WTC11 (cell line): ENCODE measurements at regions not wholly inside any gene's neighbourhood (a gene's known extent, or its start where the extent isn't known, plus 50 kb on each side); places are given as distances from the start of the nearest gene placed in this dataset.

Experiments
- ATAC-seq: fragments of 200-7000 bp; cut with Tn5 transposase; 2 replicates; pipeline ENCODE4 v1.10.0; 2021; ENCODE audit warnings: mild to moderate bottlenecking, moderate library complexity
- CTCF ChIA-PET: fragments of 300-600 bp; sonication (Branson Sonifier 250); formaldehyde crosslinking; loops from one replicate; lab custom pipeline; 2021; ENCODE audit warnings: antibody characterized with exemption; lab: Charles Lee
- POLR2A ChIA-PET: fragments of 350-600 bp; sonication (Branson Sonifier 250); formaldehyde crosslinking; loops from one replicate; lab custom pipeline; 2021; ENCODE audit warnings: antibody characterized with exemption; lab: Charles Lee
- DNase-seq: peaks from one replicate; pipeline ENCODE4 v3.0.0; 2021; ENCODE audit warnings: low spot score
- H3K27ac Mint-ChIP-seq: 2 replicates; pipeline ENCODE4 v1.8.0; 2021; ENCODE audit warnings: mixed read lengths
- H3K27me3 Mint-ChIP-seq: 2 replicates; pipeline ENCODE4 v1.8.0; 2021; ENCODE audit warnings: low read depth, mild to moderate bottlenecking, moderate library complexity, mixed read lengths
- H3K36me3 Mint-ChIP-seq: 2 replicates; pipeline ENCODE4 v1.8.0; 2021; ENCODE audit warnings: mixed read lengths
- H3K4me1 Mint-ChIP-seq: 2 replicates; pipeline ENCODE4 v1.8.0; 2022; ENCODE audit warnings: mixed read lengths
- H3K4me3 Mint-ChIP-seq: 2 replicates; pipeline ENCODE4 v1.8.0; 2021; ENCODE audit warnings: mild to moderate bottlenecking, moderate library complexity, mixed read lengths
- H3K9me3 Mint-ChIP-seq: 2 replicates; pipeline ENCODE4 v1.8.0; 2021; ENCODE audit warnings: mixed read lengths
- ATF1 ChIP-seq: sonication (generic); formaldehyde crosslinking; IDR thresholded peaks from 2 replicates; pipeline ENCODE4 v1.8.1; 2023; ENCODE audit warnings: mild to moderate bottlenecking, moderate library complexity, missing genetic modification reagents
- CREB1 ChIP-seq: sonication (generic); formaldehyde crosslinking; IDR thresholded peaks from 2 replicates; pipeline ENCODE4 v1.8.0; 2023; ENCODE audit warnings: mild to moderate bottlenecking, missing genetic modification reagents
- GABPB1 ChIP-seq: sonication (generic); formaldehyde crosslinking; IDR thresholded peaks from 2 replicates; pipeline ENCODE4 v1.8.1; 2023; ENCODE audit warnings: mild to moderate bottlenecking, missing genetic modification reagents
- JAZF1 ChIP-seq: fragments of 250-450 bp; sonication (Bioruptor Pico); IDR thresholded peaks from 2 replicates; pipeline ENCODE4 v1.9.0; 2021; ENCODE audit warnings: moderate library complexity, mild to moderate bottlenecking, inconsistent platforms
- JUN ChIP-seq: sonication (generic); formaldehyde crosslinking; IDR thresholded peaks from 2 replicates; pipeline ENCODE4 v1.8.0; 2023; ENCODE audit warnings: mild to moderate bottlenecking, missing genetic modification reagents
- MYBL2 ChIP-seq: sonication (generic); formaldehyde crosslinking; IDR thresholded peaks from 2 replicates; pipeline ENCODE4 v1.8.1; 2023; ENCODE audit warnings: mild to moderate bottlenecking, moderate library complexity, missing genetic modification reagents
- NFYB ChIP-seq: sonication (generic); formaldehyde crosslinking; conservative IDR thresholded peaks from 2 replicates; pipeline ENCODE4 v1.8.0; 2022; ENCODE audit warnings: low read depth, missing genetic modification reagents
- NR3C1 ChIP-seq: sonication (generic); formaldehyde crosslinking; conservative IDR thresholded peaks from 2 replicates; pipeline ENCODE4 v1.8.1; 2023; ENCODE audit warnings: low read depth, mild to moderate bottlenecking, missing genetic modification reagents
- PRRX2 ChIP-seq: fragments of 250-450 bp; sonication (Bioruptor Pico); IDR thresholded peaks from 2 replicates; pipeline ENCODE4 v1.8.0; 2021; ENCODE audit warnings: mild to moderate bottlenecking
- TEAD1 ChIP-seq: sonication (generic); formaldehyde crosslinking; IDR thresholded peaks from 2 replicates; pipeline ENCODE4 v1.8.0; 2022; ENCODE audit warnings: mild to moderate bottlenecking, missing genetic modification reagents
- ZBTB21 ChIP-seq: sonication (generic); formaldehyde crosslinking; IDR thresholded peaks from 2 replicates; pipeline ENCODE4 v1.8.1; 2023; ENCODE audit warnings: mild to moderate bottlenecking, missing genetic modification reagents, borderline replicate concordance
- ZNF121 ChIP-seq: sonication (generic); formaldehyde crosslinking; IDR thresholded peaks from 2 replicates; pipeline ENCODE4 v1.8.0; 2023; ENCODE audit warnings: missing genetic modification reagents
- ZNF317 ChIP-seq: sonication (generic); formaldehyde crosslinking; IDR thresholded peaks from 2 replicates; pipeline ENCODE4 v1.8.1; 2023; ENCODE audit warnings: low read depth, mild to moderate bottlenecking, moderate library complexity, missing genetic modification reagents, borderline replicate concordance
- TF ChIP-seq, protein P1 (sequence below): sonication (generic); formaldehyde crosslinking; IDR thresholded peaks from 2 replicates; pipeline ENCODE4 v1.8.1; 2022; ENCODE audit warnings: mild to moderate bottlenecking, missing genetic modification reagents, moderate library complexity, borderline replicate concordance
- TF ChIP-seq, protein P2 (sequence below): fragments of 200-600 bp; IDR thresholded peaks from 2 replicates; pipeline ENCODE4 v1.8.0; 2022; ENCODE audit warnings: antibody characterized with exemption
- TF ChIP-seq, protein P3 (sequence below): sonication (generic); formaldehyde crosslinking; IDR thresholded peaks from 2 replicates; pipeline ENCODE4 v1.8.1; 2023; ENCODE audit warnings: mild to moderate bottlenecking, missing genetic modification reagents, borderline replicate concordance
- TF ChIP-seq, protein P4 (sequence below): sonication (generic); formaldehyde crosslinking; IDR thresholded peaks from 2 replicates; pipeline ENCODE4 v1.8.0; 2023; ENCODE audit warnings: missing genetic modification reagents, mild to moderate bottlenecking, borderline replicate concordance
- TF ChIP-seq, protein P5 (sequence below): sonication (generic); formaldehyde crosslinking; IDR thresholded peaks from 2 replicates; pipeline ENCODE4 v1.8.1; 2022; ENCODE audit warnings: low read depth, missing genetic modification reagents, borderline replicate concordance
- TF ChIP-seq, protein P6 (sequence below): sonication (generic); formaldehyde crosslinking; IDR thresholded peaks from 2 replicates; pipeline ENCODE4 v1.8.0; 2023; ENCODE audit warnings: missing genetic modification reagents
- TF ChIP-seq, protein P7 (sequence below): sonication (generic); formaldehyde crosslinking; IDR thresholded peaks from 2 replicates; pipeline ENCODE4 v1.8.1; 2023; ENCODE audit warnings: mild to moderate bottlenecking, missing genetic modification reagents, moderate library complexity
- TF ChIP-seq, protein P8 (sequence below): sonication (generic); formaldehyde crosslinking; conservative IDR thresholded peaks from 2 replicates; pipeline ENCODE4 v1.8.1; 2022; ENCODE audit warnings: mild to moderate bottlenecking, missing genetic modification reagents

DNA sequence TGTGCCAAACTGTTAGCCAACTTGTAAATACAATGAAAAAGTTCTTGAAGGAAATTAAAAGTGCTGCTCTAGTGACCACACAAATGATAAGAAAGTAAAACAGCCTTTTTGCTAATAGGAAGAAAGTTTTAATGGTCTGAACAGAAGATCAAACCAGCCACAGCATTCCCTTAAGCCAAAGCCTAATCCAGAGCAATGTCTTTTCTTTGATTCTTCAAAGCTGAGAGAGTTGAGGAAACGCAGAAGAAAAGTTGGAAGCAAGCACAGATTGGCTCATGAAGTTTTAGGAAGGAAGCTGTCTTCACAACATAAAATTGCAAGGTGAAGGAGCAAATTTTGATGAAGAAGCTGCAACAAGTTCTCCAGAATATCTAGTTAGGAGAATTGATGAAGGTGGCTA lies 213.8 kb downstream of the ATXN7L3B start:
- CTCF ChIA-PET = no interaction called here
- DNase-seq (no peak), ATAC-seq (no peak)
- Mint-ChIP-seq H3K4me1 (no peaks in the 10 kb centered on the region), H3K36me3 (no peaks in the 10 kb centered on the region), H3K27ac (no peak overlapping the region), H3K27me3 (no peaks in the 10 kb centered on the region), H3K9me3 (peaks cover 5% of the 10 kb centered on the region; the same call in 1 of the 2 replicates), H3K4me3 (no peak overlapping the region)
- no peak for TF ChIP-seq JAZF1
- TF ChIP-seq ZBTB21 (CRISPR knock-in tag) = no peak
- TF ChIP-seq, protein P1, sequence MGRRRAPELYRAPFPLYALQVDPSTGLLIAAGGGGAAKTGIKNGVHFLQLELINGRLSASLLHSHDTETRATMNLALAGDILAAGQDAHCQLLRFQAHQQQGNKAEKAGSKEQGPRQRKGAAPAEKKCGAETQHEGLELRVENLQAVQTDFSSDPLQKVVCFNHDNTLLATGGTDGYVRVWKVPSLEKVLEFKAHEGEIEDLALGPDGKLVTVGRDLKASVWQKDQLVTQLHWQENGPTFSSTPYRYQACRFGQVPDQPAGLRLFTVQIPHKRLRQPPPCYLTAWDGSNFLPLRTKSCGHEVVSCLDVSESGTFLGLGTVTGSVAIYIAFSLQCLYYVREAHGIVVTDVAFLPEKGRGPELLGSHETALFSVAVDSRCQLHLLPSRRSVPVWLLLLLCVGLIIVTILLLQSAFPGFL (CRISPR knock-in tag) = no peak
- TF ChIP-seq, protein P2, sequence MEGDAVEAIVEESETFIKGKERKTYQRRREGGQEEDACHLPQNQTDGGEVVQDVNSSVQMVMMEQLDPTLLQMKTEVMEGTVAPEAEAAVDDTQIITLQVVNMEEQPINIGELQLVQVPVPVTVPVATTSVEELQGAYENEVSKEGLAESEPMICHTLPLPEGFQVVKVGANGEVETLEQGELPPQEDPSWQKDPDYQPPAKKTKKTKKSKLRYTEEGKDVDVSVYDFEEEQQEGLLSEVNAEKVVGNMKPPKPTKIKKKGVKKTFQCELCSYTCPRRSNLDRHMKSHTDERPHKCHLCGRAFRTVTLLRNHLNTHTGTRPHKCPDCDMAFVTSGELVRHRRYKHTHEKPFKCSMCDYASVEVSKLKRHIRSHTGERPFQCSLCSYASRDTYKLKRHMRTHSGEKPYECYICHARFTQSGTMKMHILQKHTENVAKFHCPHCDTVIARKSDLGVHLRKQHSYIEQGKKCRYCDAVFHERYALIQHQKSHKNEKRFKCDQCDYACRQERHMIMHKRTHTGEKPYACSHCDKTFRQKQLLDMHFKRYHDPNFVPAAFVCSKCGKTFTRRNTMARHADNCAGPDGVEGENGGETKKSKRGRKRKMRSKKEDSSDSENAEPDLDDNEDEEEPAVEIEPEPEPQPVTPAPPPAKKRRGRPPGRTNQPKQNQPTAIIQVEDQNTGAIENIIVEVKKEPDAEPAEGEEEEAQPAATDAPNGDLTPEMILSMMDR = no peak
- TF ChIP-seq, protein P3, sequence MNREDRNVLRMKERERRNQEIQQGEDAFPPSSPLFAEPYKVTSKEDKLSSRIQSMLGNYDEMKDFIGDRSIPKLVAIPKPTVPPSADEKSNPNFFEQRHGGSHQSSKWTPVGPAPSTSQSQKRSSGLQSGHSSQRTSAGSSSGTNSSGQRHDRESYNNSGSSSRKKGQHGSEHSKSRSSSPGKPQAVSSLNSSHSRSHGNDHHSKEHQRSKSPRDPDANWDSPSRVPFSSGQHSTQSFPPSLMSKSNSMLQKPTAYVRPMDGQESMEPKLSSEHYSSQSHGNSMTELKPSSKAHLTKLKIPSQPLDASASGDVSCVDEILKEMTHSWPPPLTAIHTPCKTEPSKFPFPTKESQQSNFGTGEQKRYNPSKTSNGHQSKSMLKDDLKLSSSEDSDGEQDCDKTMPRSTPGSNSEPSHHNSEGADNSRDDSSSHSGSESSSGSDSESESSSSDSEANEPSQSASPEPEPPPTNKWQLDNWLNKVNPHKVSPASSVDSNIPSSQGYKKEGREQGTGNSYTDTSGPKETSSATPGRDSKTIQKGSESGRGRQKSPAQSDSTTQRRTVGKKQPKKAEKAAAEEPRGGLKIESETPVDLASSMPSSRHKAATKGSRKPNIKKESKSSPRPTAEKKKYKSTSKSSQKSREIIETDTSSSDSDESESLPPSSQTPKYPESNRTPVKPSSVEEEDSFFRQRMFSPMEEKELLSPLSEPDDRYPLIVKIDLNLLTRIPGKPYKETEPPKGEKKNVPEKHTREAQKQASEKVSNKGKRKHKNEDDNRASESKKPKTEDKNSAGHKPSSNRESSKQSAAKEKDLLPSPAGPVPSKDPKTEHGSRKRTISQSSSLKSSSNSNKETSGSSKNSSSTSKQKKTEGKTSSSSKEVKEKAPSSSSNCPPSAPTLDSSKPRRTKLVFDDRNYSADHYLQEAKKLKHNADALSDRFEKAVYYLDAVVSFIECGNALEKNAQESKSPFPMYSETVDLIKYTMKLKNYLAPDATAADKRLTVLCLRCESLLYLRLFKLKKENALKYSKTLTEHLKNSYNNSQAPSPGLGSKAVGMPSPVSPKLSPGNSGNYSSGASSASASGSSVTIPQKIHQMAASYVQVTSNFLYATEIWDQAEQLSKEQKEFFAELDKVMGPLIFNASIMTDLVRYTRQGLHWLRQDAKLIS (CRISPR knock-in tag) = no peak
- TF ChIP-seq, protein P4, sequence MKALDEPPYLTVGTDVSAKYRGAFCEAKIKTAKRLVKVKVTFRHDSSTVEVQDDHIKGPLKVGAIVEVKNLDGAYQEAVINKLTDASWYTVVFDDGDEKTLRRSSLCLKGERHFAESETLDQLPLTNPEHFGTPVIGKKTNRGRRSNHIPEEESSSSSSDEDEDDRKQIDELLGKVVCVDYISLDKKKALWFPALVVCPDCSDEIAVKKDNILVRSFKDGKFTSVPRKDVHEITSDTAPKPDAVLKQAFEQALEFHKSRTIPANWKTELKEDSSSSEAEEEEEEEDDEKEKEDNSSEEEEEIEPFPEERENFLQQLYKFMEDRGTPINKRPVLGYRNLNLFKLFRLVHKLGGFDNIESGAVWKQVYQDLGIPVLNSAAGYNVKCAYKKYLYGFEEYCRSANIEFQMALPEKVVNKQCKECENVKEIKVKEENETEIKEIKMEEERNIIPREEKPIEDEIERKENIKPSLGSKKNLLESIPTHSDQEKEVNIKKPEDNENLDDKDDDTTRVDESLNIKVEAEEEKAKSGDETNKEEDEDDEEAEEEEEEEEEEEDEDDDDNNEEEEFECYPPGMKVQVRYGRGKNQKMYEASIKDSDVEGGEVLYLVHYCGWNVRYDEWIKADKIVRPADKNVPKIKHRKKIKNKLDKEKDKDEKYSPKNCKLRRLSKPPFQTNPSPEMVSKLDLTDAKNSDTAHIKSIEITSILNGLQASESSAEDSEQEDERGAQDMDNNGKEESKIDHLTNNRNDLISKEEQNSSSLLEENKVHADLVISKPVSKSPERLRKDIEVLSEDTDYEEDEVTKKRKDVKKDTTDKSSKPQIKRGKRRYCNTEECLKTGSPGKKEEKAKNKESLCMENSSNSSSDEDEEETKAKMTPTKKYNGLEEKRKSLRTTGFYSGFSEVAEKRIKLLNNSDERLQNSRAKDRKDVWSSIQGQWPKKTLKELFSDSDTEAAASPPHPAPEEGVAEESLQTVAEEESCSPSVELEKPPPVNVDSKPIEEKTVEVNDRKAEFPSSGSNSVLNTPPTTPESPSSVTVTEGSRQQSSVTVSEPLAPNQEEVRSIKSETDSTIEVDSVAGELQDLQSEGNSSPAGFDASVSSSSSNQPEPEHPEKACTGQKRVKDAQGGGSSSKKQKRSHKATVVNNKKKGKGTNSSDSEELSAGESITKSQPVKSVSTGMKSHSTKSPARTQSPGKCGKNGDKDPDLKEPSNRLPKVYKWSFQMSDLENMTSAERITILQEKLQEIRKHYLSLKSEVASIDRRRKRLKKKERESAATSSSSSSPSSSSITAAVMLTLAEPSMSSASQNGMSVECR (CRISPR knock-in tag) = no peak
- TF ChIP-seq MYBL2 (CRISPR knock-in tag) = no peak
- no peak for TF ChIP-seq CREB1 (CRISPR knock-in tag)
- POLR2A ChIA-PET = no interaction called here

DNA sequence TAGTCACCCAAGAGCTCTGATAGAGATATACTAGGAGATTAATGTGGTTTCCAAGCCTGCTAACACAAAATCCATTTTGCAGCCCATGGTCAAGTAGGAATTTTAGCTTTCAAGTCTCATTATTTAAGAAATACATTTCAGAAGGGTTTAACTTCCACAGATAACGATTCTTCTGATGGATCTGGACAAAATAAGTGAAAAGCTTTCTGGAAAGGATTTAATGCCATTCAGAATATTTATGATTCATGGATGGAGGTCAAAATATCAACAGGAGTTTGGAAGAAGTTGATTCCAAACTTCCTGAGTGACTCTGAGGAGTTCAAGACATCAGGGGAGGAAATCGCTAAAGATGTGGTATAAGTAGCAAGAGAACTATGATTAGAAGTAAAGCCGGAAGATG lies 214.6 kb downstream of the ATXN7L3B start:
- DNase-seq = no peak
- ChIA-PET POLR2A (no interaction called here), CTCF (no interaction called here)
- H3K27me3 Mint-ChIP-seq = no peaks in the 10 kb centered on the region
- no peak overlapping the region for H3K27ac Mint-ChIP-seq
- no peaks in the 10 kb centered on the region for H3K4me1 Mint-ChIP-seq
- no peaks in the 10 kb centered on the region for H3K36me3 Mint-ChIP-seq
- TF ChIP-seq TEAD1 (CRISPR knock-in tag) (no peak), ZNF121 (CRISPR knock-in tag) (no peak), CREB1 (CRISPR knock-in tag) (no peak), ATF1 (CRISPR knock-in tag) (no peak), NFYB (no peak), ZBTB21 (CRISPR knock-in tag) (no peak), GABPB1 (no peak), NR3C1 (no peak), JUN (CRISPR knock-in tag) (no peak), ZNF317 (CRISPR knock-in tag) (no peak), PRRX2 (no peak)
- TF ChIP-seq, protein P5, sequence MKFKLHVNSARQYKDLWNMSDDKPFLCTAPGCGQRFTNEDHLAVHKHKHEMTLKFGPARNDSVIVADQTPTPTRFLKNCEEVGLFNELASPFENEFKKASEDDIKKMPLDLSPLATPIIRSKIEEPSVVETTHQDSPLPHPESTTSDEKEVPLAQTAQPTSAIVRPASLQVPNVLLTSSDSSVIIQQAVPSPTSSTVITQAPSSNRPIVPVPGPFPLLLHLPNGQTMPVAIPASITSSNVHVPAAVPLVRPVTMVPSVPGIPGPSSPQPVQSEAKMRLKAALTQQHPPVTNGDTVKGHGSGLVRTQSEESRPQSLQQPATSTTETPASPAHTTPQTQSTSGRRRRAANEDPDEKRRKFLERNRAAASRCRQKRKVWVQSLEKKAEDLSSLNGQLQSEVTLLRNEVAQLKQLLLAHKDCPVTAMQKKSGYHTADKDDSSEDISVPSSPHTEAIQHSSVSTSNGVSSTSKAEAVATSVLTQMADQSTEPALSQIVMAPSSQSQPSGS (CRISPR knock-in tag) = no peak
- TF ChIP-seq, protein P6, sequence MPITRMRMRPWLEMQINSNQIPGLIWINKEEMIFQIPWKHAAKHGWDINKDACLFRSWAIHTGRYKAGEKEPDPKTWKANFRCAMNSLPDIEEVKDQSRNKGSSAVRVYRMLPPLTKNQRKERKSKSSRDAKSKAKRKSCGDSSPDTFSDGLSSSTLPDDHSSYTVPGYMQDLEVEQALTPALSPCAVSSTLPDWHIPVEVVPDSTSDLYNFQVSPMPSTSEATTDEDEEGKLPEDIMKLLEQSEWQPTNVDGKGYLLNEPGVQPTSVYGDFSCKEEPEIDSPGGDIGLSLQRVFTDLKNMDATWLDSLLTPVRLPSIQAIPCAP (CRISPR knock-in tag) = no peak
- TF ChIP-seq, protein P7, sequence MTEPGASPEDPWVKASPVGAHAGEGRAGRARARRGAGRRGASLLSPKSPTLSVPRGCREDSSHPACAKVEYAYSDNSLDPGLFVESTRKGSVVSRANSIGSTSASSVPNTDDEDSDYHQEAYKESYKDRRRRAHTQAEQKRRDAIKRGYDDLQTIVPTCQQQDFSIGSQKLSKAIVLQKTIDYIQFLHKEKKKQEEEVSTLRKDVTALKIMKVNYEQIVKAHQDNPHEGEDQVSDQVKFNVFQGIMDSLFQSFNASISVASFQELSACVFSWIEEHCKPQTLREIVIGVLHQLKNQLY (CRISPR knock-in tag) = no peak
- TF ChIP-seq, protein P8, sequence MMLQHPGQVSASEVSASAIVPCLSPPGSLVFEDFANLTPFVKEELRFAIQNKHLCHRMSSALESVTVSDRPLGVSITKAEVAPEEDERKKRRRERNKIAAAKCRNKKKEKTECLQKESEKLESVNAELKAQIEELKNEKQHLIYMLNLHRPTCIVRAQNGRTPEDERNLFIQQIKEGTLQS (CRISPR knock-in tag) = no peak
- TF ChIP-seq, all 79 proteins: peak for 0
- no peak for ATAC-seq
- H3K9me3 Mint-ChIP-seq = peaks cover 11% of the 10 kb centered on the region
- no peak overlapping the region for H3K4me3 Mint-ChIP-seq
